Stimulated activated effector memory CD8-positive, alpha-beta T cell treated with anti-CD3 and anti-CD28 coated beads, Interleukin-12 subunit alpha, Interleukin-12 subunit beta, amount 100 ng/mL, for 72 hours (primary cell): ENCODE measurements at regions not wholly inside any gene's neighbourhood (a gene's known extent, or its start where the extent isn't known, plus 50 kb on each side); places are given as distances from the start of the nearest gene placed in this dataset.

Source experiments
- ATAC-seq: fragments of 150-1000 bp; cut with Tn5 transposase; 2 replicates; pipeline ENCODE4 v1.10.0; 2021
- DNase-seq, 2 donors: peaks; one replicate each; pipeline ENCODE4 v3.0.0; 2021 to 2022; ENCODE audit warnings: low spot score in 2 of 2
- H3K27ac Mint-ChIP-seq: one replicate; pipeline ENCODE4 v1.8.0; 2022; ENCODE audit warnings: mild to moderate bottlenecking, mixed read lengths
- H3K36me3 Mint-ChIP-seq: one replicate; pipeline ENCODE4 v1.8.0; 2022; ENCODE audit warnings: mild to moderate bottlenecking, mixed read lengths
- H3K4me1 Mint-ChIP-seq: one replicate; pipeline ENCODE4 v1.8.0; 2022; ENCODE audit warnings: mixed read lengths
- H3K4me3 Mint-ChIP-seq: one replicate; pipeline ENCODE4 v1.8.0; 2022; ENCODE audit warnings: mild to moderate bottlenecking, mixed read lengths
- H3K9me3 Mint-ChIP-seq: one replicate; pipeline ENCODE4 v1.8.0; 2022; ENCODE audit warnings: mixed read lengths

DNA sequence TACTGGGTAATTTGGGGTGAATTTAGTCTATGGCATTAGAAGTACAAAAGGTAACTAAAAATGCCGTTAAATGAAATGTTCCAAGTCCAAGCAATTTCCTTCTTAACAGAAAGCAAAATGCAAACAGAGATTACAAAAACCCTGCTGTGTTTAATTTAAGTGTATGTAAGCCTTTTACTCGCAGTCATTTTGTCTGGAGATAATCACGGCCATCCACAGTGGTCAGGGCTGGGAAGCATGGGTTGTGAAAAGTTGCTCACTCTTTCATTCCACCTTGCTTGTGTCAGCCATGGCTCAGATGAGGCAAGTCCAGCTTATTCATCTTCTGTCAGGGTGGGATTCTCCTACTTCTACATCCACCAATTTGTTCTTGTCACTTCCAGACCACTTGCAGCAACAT lies 983.6 kb upstream of the ZEB2 start:
- no peaks in the 10 kb centered on the region for H3K9me3 Mint-ChIP-seq
- H3K4me1 Mint-ChIP-seq = no peaks in the 10 kb centered on the region
- ATAC-seq (no peak), DNase-seq (no peak)
- H3K4me3 Mint-ChIP-seq = no peak overlapping the region
- H3K27ac Mint-ChIP-seq = no peak overlapping the region
- H3K36me3 Mint-ChIP-seq = no peaks in the 10 kb centered on the region

GRCh38 chr2:145501920-145502319 lies 982.0 kb upstream of the ZEB2 start:
- Mint-ChIP-seq H3K4me3 (no peak overlapping the region), H3K36me3 (no peaks in the 10 kb centered on the region), H3K9me3 (no peaks in the 10 kb centered on the region), H3K4me1 (no peaks in the 10 kb centered on the region), H3K27ac (no peak overlapping the region)
- DNase-seq (no peak), ATAC-seq (no peak)

- H3K27ac Mint-ChIP-seq = no peak overlapping the region
- H3K4me1 Mint-ChIP-seq = no peaks in the 10 kb centered on the region
- ATAC-seq (no peak), DNase-seq (no peak)
- H3K4me3 Mint-ChIP-seq = no peak overlapping the region
- peaks cover 5% of the 10 kb centered on the region for H3K9me3 Mint-ChIP-seq
- H3K36me3 Mint-ChIP-seq = no peaks in the 10 kb centered on the region
Observed at GRCh38 chr2:145495590-145495989, 975.7 kb upstream of the ZEB2 start.

GRCh38 chr2:145494441-145494840 lies 974.5 kb upstream of the ZEB2 start:
- Mint-ChIP-seq H3K9me3 (peaks cover 5% of the 10 kb centered on the region), H3K27ac (no peak overlapping the region), H3K4me1 (no peaks in the 10 kb centered on the region), H3K36me3 (no peaks in the 10 kb centered on the region), H3K4me3 (no peak overlapping the region)
- ATAC-seq (no peak), DNase-seq (no peak)

DNA sequence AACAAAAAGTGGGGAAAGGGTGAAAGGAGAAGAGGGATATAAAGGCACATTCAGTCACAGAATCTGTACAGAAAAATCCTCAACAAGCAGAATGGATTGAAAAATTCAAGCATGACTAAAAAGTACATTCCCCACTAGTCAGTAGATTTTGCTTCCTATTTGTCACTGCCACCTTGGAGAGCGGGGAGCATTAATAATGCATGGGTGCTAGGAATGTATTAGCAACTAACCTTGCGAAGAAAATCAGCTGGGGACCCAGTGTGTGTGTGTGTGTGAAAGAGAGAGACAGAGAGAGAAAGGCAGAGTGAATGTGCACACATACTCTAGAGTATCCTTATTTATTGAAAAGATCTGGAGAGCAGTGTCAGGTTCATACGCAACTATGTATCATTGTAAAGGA lies 968.7 kb upstream of the ZEB2 start:
- no peak overlapping the region for H3K27ac Mint-ChIP-seq
- H3K4me1 Mint-ChIP-seq = no peaks in the 10 kb centered on the region
- no peak overlapping the region for H3K4me3 Mint-ChIP-seq
- no peaks in the 10 kb centered on the region for H3K36me3 Mint-ChIP-seq
- peaks cover 5% of the 10 kb centered on the region for H3K9me3 Mint-ChIP-seq
- DNase-seq (no peak), ATAC-seq (no peak)

- Mint-ChIP-seq H3K9me3 (no peaks in the 10 kb centered on the region), H3K27ac (no peak overlapping the region), H3K4me1 (no peaks in the 10 kb centered on the region), H3K36me3 (no peaks in the 10 kb centered on the region), H3K4me3 (no peak overlapping the region)
- DNase-seq = no peak
- peak; percentile 44 for ATAC-seq
Observed at GRCh38 chr2:145484448-145485097, 964.7 kb upstream of the ZEB2 start.

- Mint-ChIP-seq H3K9me3 (no peaks in the 10 kb centered on the region), H3K4me1 (no peaks in the 10 kb centered on the region), H3K36me3 (no peaks in the 10 kb centered on the region), H3K4me3 (no peak overlapping the region), H3K27ac (no peak overlapping the region)
- DNase-seq (no peak), ATAC-seq (no peak)
Observed at GRCh38 chr2:145483854-145484253, 963.9 kb upstream of the ZEB2 start.

DNA sequence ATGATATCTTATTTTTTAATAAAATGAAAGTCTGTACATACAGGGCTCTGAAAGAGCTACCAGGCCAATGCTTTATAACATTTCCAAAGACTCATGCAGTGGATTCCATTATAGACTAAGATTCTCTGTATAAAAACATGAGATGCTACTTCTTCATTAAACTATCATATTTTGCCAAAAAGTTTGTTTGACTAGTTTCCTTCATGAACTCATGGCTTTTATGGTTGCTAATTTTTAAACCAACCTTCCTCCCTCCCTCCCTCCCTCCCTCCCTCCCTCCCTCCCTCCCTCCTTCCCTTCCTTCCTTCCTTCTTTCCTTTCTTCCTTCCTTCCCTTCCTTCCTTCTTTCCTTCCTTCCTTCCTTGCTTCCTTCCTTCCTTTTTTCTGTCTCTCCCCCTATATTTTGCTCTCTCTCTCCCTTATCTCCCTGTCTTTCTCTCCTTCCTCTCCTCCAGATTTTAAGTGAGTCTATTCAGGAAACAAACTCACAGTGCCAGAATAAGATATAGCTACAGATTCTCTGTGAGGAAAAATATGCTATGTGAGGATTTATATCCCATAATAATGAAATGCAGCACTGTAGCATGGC lies 961.5 kb upstream of the ZEB2 start:
- H3K9me3 Mint-ChIP-seq = no peaks in the 10 kb centered on the region
- H3K36me3 Mint-ChIP-seq = no peaks in the 10 kb centered on the region
- DNase-seq (no peak), ATAC-seq (no peak)
- no peaks in the 10 kb centered on the region for H3K4me1 Mint-ChIP-seq
- H3K4me3 Mint-ChIP-seq = no peak overlapping the region
- H3K27ac Mint-ChIP-seq = no peak overlapping the region

GRCh38 chr2:145464866-145465265 lies 944.9 kb upstream of the ZEB2 start:
- no peak overlapping the region for H3K4me3 Mint-ChIP-seq
- no peaks in the 10 kb centered on the region for H3K4me1 Mint-ChIP-seq
- ATAC-seq (no peak), DNase-seq (no peak)
- no peaks in the 10 kb centered on the region for H3K36me3 Mint-ChIP-seq
- H3K9me3 Mint-ChIP-seq = peaks cover 3% of the 10 kb centered on the region
- no peak overlapping the region for H3K27ac Mint-ChIP-seq

DNA sequence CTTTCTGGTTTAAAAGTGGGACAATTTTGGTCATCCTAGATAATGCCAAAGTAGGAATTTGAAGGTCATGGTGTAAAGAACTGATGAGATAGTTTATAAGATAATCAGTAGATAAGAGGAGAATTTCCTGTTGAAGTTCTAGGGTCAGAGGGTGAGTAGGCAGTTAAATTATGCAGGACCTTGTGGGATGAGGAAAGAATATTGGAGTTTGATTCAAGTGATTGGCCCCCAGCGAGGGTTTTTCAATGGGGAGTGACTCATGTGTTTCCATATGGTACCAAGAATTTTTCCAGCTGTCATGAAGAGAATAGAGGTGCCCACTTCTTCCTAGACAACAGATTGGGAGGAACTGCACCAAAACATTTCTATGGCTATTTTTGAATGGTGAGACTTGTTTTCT lies 940.2 kb upstream of the ZEB2 start:
- no peaks in the 10 kb centered on the region for H3K4me1 Mint-ChIP-seq
- peaks cover 3% of the 10 kb centered on the region for H3K9me3 Mint-ChIP-seq
- H3K36me3 Mint-ChIP-seq = no peaks in the 10 kb centered on the region
- H3K27ac Mint-ChIP-seq = no peak overlapping the region
- ATAC-seq = no peak
- no peak overlapping the region for H3K4me3 Mint-ChIP-seq
- DNase-seq = no peak

- Mint-ChIP-seq H3K4me1 (no peaks in the 10 kb centered on the region), H3K9me3 (no peaks in the 10 kb centered on the region), H3K27ac (no peak overlapping the region), H3K4me3 (no peak overlapping the region), H3K36me3 (no peaks in the 10 kb centered on the region)
- DNase-seq (no peak), ATAC-seq (no peak)
Observed at GRCh38 chr2:145431181-145431951, 911.4 kb upstream of the ZEB2 start.

DNA sequence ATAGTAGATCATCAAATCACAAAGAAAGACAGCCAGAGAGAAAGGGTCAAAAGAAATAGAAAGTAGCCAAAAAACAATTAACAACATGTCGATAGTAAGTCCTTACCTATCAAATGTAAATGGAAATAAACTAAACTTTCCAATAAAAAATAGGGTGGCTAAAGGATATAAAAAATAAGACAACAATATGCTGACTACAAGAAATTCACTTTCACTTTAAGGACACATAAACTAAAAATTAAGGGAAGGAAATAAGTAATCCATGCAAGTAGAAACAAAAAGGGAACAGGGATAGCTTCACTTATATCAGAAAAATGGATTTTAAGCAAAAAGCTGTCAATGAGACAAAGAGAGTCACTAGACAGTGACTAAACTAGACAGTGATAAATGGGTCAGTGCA lies 903.9 kb upstream of the ZEB2 start:
- ATAC-seq (no peak), DNase-seq (no peak)
- no peak overlapping the region for H3K4me3 Mint-ChIP-seq
- no peak overlapping the region for H3K27ac Mint-ChIP-seq
- H3K36me3 Mint-ChIP-seq = no peaks in the 10 kb centered on the region
- H3K4me1 Mint-ChIP-seq = no peaks in the 10 kb centered on the region
- H3K9me3 Mint-ChIP-seq = peaks cover 17% of the 10 kb centered on the region

GRCh38 chr2:145422576-145422975 lies 902.7 kb upstream of the ZEB2 start:
- DNase-seq (no peak), ATAC-seq (no peak)
- Mint-ChIP-seq H3K4me3 (no peak overlapping the region), H3K36me3 (no peaks in the 10 kb centered on the region), H3K27ac (no peak overlapping the region), H3K4me1 (no peaks in the 10 kb centered on the region), H3K9me3 (peaks cover 17% of the 10 kb centered on the region)

DNA sequence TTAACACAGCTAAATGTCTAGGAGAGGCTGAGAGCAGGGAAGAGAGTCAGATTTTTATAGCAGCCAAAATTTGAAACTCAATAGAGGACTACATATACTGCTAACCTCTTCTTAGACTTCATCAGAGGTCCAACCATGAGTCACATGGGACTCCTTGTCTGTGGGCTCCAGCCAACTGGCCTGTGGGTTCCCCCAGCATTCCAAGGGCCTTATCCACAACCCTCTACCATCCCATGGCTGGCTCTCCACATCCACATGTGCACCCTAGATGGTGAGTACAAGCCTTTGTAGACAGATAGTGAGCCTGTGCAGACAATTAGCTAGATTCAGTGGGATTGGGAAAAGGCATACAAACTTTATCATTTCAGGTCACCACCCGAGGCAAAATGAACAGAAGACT lies 901.9 kb upstream of the ZEB2 start:
- no peak overlapping the region for H3K27ac Mint-ChIP-seq
- no peak overlapping the region for H3K4me3 Mint-ChIP-seq
- peaks cover 17% of the 10 kb centered on the region for H3K9me3 Mint-ChIP-seq
- ATAC-seq (no peak), DNase-seq (no peak)
- no peaks in the 10 kb centered on the region for H3K36me3 Mint-ChIP-seq
- no peaks in the 10 kb centered on the region for H3K4me1 Mint-ChIP-seq

- DNase-seq (no peak), ATAC-seq (no peak)
- Mint-ChIP-seq H3K9me3 (peaks cover 9% of the 10 kb centered on the region), H3K36me3 (no peaks in the 10 kb centered on the region), H3K4me1 (peaks cover 3% of the 10 kb centered on the region), H3K27ac (no peak overlapping the region), H3K4me3 (no peak overlapping the region)
Observed at GRCh38 chr2:145416640-145417039, 896.7 kb upstream of the ZEB2 start.

- DNase-seq (no peak), ATAC-seq (no peak)
- Mint-ChIP-seq H3K27ac (no peak overlapping the region), H3K9me3 (peaks cover 4% of the 10 kb centered on the region), H3K4me3 (no peak overlapping the region), H3K4me1 (peaks cover 15% of the 10 kb centered on the region), H3K36me3 (no peaks in the 10 kb centered on the region)
Observed at GRCh38 chr2:145415151-145415550, 895.2 kb upstream of the ZEB2 start.
